B cell (primary cell): ENCODE measurements at regions not wholly inside any gene's neighbourhood (a gene's known extent, or its start where the extent isn't known, plus 50 kb on each side); places are given as distances from the start of the nearest gene placed in this dataset.

ENCODE experiments used
- CTCF ChIP-seq: fragments of 200-600 bp; IDR thresholded peaks from one replicate; pipeline ENCODE4 v1.8.0; 2022; ENCODE audit warnings: antibody characterized with exemption, mild to moderate bottlenecking
- EZH2 ChIP-seq: IDR thresholded peaks from 2 replicates; pipeline ENCODE4 v1.6.1; 2012; ENCODE audit warnings: borderline replicate concordance, low read depth, mild to moderate bottlenecking, moderate library complexity, low read length; ENCODE audit not compliant: insufficient read depth, poor library complexity, severe bottlenecking

DNA sequence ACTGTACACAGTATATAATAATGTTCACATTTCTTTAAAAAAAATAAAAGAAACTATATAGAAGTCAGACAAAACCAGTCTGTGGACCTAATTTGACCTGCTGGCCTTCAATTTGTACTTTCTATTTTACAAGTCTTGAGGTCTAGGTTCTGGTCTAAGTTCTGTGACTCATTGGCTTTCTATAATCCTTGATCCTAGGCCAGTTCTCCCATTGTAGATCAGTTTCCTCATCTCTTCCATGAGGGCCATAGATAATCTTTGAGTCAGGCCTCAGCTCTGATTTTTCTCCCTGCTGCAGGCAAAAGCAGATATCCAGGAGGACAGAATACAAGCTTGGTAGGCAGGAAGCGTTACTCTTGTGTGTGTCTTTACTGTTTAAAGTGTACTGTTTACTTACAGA is 603.7 kb upstream of the CAMK1G start:
- TF ChIP-seq CTCF (no peak), EZH2 (no peak)
